ENCODE measurements at regions not wholly inside any gene's neighbourhood (a gene's known extent, or its start where the extent isn't known, plus 50 kb on each side); places are given as distances from the start of the nearest gene placed in this dataset.

DNA sequence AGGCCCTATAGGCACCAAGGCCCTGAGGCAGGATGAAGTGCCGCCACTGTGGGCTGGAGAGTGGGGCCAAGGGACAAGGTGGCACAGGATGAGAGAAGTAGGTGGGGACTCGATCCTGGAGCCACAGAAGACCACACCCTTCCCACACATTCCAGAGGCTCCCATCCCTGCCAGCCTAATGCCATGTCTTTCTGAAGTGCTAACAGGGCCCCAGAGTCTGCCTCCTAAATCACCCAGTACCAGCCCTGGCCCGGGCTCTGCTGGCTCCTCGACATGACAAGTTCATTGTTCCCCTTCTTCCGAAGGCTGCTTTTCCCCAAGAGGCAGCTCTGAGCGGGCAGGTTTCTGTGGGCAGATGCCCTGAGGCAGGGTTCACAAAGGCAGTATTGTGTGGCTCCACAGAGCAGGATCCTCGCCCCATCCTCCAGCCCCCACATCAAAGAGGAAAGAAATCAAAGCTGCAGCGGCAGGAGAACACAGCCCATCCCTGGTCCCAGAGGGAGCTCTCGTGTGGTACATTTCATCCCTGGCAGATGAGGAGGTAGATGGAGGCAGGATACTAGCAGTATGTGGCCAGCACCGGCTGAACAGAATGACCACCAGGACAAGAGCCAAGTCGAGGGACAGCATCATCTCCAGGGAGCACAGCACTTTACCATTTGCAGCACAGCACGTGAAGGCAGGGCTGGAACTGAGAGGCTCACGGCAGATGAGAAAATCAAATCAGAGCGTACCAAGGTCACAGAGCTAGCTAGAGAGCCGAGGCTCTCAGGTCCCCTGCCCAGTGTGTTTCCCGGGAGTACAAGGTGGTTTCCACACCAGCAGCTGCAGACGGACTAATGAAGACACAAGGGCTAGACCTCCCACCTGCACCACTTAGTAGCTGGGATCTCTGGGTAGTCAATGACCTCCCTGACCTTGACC lies 64.8 kb downstream of the SYF2 start:
- CTCF ChIA-PET (ENCODE audit: unreplicated experiment), result no interaction called here
- no peaks in the 10 kb centered on the region for H4K20me1 ChIP-seq (ENCODE audit: insufficient read depth, low read length)
- no peak for DNase-seq (ENCODE audit: low spot score)
- no peaks in the 10 kb centered on the region for H3K79me2 ChIP-seq (ENCODE audit: insufficient read depth, low read depth, low read length)
- no peak overlapping the region for H3K4me3 ChIP-seq (ENCODE audit: low read depth, low read length, poor library complexity, severe bottlenecking)
- H3K4me2 ChIP-seq (ENCODE audit: low read length), result no peak overlapping the region
- POLR2A ChIA-PET, result no interaction called here
- no peaks in the 10 kb centered on the region for H3K4me1 ChIP-seq (ENCODE audit: insufficient read depth, low read length, poor library complexity, severe bottlenecking)
- H3K9me3 ChIP-seq (ENCODE audit: low read length), result no peaks in the 10 kb centered on the region
- no peak for TF ChIP-seq EZH2phosphoT487 (IDR thresholded peaks at IDR 0.05; ENCODE audit: borderline replicate concordance, low read depth, low read length)
- TF ChIP-seq, protein P1, sequence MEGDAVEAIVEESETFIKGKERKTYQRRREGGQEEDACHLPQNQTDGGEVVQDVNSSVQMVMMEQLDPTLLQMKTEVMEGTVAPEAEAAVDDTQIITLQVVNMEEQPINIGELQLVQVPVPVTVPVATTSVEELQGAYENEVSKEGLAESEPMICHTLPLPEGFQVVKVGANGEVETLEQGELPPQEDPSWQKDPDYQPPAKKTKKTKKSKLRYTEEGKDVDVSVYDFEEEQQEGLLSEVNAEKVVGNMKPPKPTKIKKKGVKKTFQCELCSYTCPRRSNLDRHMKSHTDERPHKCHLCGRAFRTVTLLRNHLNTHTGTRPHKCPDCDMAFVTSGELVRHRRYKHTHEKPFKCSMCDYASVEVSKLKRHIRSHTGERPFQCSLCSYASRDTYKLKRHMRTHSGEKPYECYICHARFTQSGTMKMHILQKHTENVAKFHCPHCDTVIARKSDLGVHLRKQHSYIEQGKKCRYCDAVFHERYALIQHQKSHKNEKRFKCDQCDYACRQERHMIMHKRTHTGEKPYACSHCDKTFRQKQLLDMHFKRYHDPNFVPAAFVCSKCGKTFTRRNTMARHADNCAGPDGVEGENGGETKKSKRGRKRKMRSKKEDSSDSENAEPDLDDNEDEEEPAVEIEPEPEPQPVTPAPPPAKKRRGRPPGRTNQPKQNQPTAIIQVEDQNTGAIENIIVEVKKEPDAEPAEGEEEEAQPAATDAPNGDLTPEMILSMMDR (conservative IDR thresholded peaks at IDR 0.05; ENCODE audit: low read length), result no peak
- H3K27ac ChIP-seq (ENCODE audit: low read depth, low read length, poor library complexity, severe bottlenecking), result no peak overlapping the region
- intact Hi-C loops (cut with micrococcal nuclease; ENCODE audit: unreplicated experiment), result no loop called here
- 0 out of 2 replicates have a peak, but pooled peaks cover 4% of the 10 kb centered on the region for H3K9me2 ChIP-seq (ENCODE audit: insufficient read depth, low read length)
- H3K36me3 ChIP-seq (ENCODE audit: insufficient read depth, low read length), result no peaks in the 10 kb centered on the region
- no peak overlapping the region for H2AFZ ChIP-seq (ENCODE audit: low read length)
- no TSS peak for BruUV-seq (replicated peaks)

DNA sequence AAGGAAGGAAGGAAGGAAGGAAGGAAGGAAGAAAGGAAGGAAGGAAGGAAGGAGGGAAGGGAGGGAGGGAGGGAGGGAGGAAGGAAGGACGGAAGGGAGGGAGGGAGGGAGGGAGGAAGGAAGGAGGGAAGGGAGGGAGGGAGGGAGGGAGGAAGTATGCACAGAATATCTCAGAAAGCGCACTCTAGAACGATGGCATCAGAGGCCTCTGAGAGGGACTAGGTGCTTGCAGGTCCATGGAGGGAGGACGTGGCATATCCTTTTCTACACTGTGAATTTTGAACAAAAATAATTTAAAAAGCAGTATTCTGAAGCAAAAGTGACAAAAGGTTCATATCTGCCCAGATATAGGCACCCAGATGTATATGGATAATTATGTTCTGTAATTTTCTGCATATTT lies 65.5 kb downstream of the SYF2 start:
- no TSS peak for BruUV-seq (replicated peaks)
- no peak for DNase-seq (ENCODE audit: low spot score)
- CTCF ChIA-PET (ENCODE audit: unreplicated experiment), result no interaction called here
- H3K9me2 ChIP-seq (ENCODE audit: insufficient read depth, low read length), result 0 out of 2 replicates have a peak, but pooled peaks cover 4% of the 10 kb centered on the region
- H3K4me3 ChIP-seq (ENCODE audit: low read depth, low read length, poor library complexity, severe bottlenecking), result no peak overlapping the region
- H3K9me3 ChIP-seq (ENCODE audit: low read length), result no peaks in the 10 kb centered on the region
- no peaks in the 10 kb centered on the region for H3K79me2 ChIP-seq (ENCODE audit: insufficient read depth, low read depth, low read length)
- H3K4me1 ChIP-seq (ENCODE audit: insufficient read depth, low read length, poor library complexity, severe bottlenecking), result no peaks in the 10 kb centered on the region
- TF ChIP-seq, protein P1 (conservative IDR thresholded peaks at IDR 0.05; ENCODE audit: low read length), result no peak
- TF ChIP-seq EZH2phosphoT487 (IDR thresholded peaks at IDR 0.05; ENCODE audit: borderline replicate concordance, low read depth, low read length), result no peak
- POLR2A ChIA-PET, result no interaction called here
- H3K4me2 ChIP-seq (ENCODE audit: low read length), result no peak overlapping the region
- intact Hi-C loops (cut with micrococcal nuclease; ENCODE audit: unreplicated experiment), result no loop called here
- H3K36me3 ChIP-seq (ENCODE audit: insufficient read depth, low read length), result no peaks in the 10 kb centered on the region
- H4K20me1 ChIP-seq (ENCODE audit: insufficient read depth, low read length), result no peaks in the 10 kb centered on the region
- H2AFZ ChIP-seq (ENCODE audit: low read length), result no peak overlapping the region
- H3K27ac ChIP-seq (ENCODE audit: low read depth, low read length, poor library complexity, severe bottlenecking), result no peak overlapping the region

DNA sequence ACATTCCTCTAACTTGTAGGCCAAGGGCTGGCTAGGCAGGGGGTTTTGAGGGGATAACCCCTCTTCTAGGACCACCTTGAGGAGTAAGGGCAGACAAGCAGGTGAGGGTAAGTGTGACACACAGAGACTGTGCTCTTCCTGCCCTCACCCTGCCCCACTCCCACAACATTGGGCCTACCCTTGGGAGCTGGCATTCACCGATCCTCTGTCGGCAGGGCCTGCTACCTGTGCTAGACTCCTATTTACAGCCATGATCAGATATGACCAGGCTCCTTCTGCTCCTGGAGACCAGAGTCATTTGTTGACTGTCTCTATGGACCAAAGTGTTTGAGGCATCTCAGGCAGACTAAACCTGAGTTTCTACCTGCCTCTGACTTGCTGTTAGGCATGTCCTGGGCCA lies 68.3 kb downstream of the SYF2 start:
- Histone ChIP-seq H3K4me3 (ENCODE audit: low read depth, low read length, poor library complexity, severe bottlenecking) (no peak overlapping the region), H3K9me2 (ENCODE audit: insufficient read depth, low read length) (0 out of 2 replicates have a peak, but pooled peaks cover 4% of the 10 kb centered on the region), H3K79me2 (ENCODE audit: insufficient read depth, low read depth, low read length) (no peaks in the 10 kb centered on the region), H2AFZ (ENCODE audit: low read length) (no peak overlapping the region), H3K4me1 (ENCODE audit: insufficient read depth, low read length, poor library complexity, severe bottlenecking) (no peaks in the 10 kb centered on the region), H3K9me3 (ENCODE audit: low read length) (no peaks in the 10 kb centered on the region), H3K4me2 (ENCODE audit: low read length) (no peak overlapping the region), H4K20me1 (ENCODE audit: insufficient read depth, low read length) (no peaks in the 10 kb centered on the region), H3K36me3 (ENCODE audit: insufficient read depth, low read length) (no peaks in the 10 kb centered on the region), H3K27ac (ENCODE audit: low read depth, low read length, poor library complexity, severe bottlenecking) (no peak overlapping the region)
- no peak for DNase-seq (ENCODE audit: low spot score)
- TF ChIP-seq, protein P1 (conservative IDR thresholded peaks at IDR 0.05; ENCODE audit: low read length), result no peak
- no peak for TF ChIP-seq EZH2phosphoT487 (IDR thresholded peaks at IDR 0.05; ENCODE audit: borderline replicate concordance, low read depth, low read length)
- BruUV-seq (replicated peaks), result no TSS peak
- POLR2A ChIA-PET, result no interaction called here
- CTCF ChIA-PET (ENCODE audit: unreplicated experiment), result no interaction called here
- intact Hi-C loops (cut with micrococcal nuclease; ENCODE audit: unreplicated experiment), result no loop called here
